Transverse colon (tissue), 4 donors: ENCODE measurements at regions not wholly inside any gene's neighbourhood (a gene's known extent, or its start where the extent isn't known, plus 50 kb on each side); places are given as distances from the start of the nearest gene placed in this dataset.
"Not testable (repeated sequence)": the region's sequence is repeated elsewhere in the genome, so short reads cannot be mapped to it uniquely, and the experiment has no call there.

Source experiments
- DNase-seq: peaks from one replicate; pipeline ENCODE4 v3.0.0-alpha.2; 2019
- H3K27ac ChIP-seq, 4 donors: fragments of 200-600 bp; sonication (generic); 2 replicates each; pipeline ENCODE4 v1.5.1; 2016 to 2018; ENCODE audit warnings: inconsistent platforms in 4 of 4
- H3K27me3 ChIP-seq: fragments of 200-600 bp; sonication (generic); 2 replicates; pipeline ENCODE4 v1.5.1; 2017; ENCODE audit warnings: inconsistent platforms
- H3K36me3 ChIP-seq, 4 donors: fragments of 200-600 bp; sonication (generic); 2 replicates each; pipeline ENCODE4 v1.5.1; 2017 to 2019; ENCODE audit warnings: inconsistent platforms in 4 of 4
- H3K4me1 ChIP-seq, 4 donors: fragments of 200-600 bp; sonication (generic); 2 replicates each; pipeline ENCODE4 v1.5.1; 2017 to 2020; ENCODE audit warnings: inconsistent platforms in 4 of 4
- H3K4me3 ChIP-seq, 4 donors: fragments of 200-600 bp; sonication (generic); 1 replicate in 1 of 4; 2 replicates in 3 of 4; pipeline versions ENCODE4 v1.5.1 to v1.6.1; 2017 to 2019; ENCODE audit warnings: inconsistent platforms in 4 of 4
- H3K9me3 ChIP-seq, 2 donors: fragments of 200-600 bp; sonication (generic); 2 replicates each; pipeline ENCODE4 v1.5.1; 2017 to 2019; ENCODE audit warnings: inconsistent platforms in 2 of 2
- EP300 ChIP-seq: sonication (generic); formaldehyde crosslinking; IDR thresholded peaks from one replicate; pipeline ENCODE4 v1.6.1; 2017; ENCODE audit warnings: antibody characterized with exemption, low read depth
- POLR2A ChIP-seq: fragments of 450-650 bp; IDR thresholded peaks from one replicate; pipeline ENCODE4 v1.6.1; 2016; ENCODE audit warnings: antibody characterized with exemption, mild to moderate bottlenecking, moderate library complexity
- POLR2AphosphoS5 ChIP-seq, 3 donors: sonication (generic); formaldehyde crosslinking; IDR thresholded peaks; one replicate each; pipeline ENCODE4 v1.6.1; 2016; ENCODE audit warnings: antibody characterized with exemption in 3 of 3
- whole genome bisulfite sequencing, 2 donors: methylation state at CpG; one replicate each; pipeline ENCODE4 v1.1.5; 2018; ENCODE audit warnings: low coverage in 1 of 2; 5-methylcytosine and 5-hydroxymethylcytosine counted together
- in situ Hi-C, 4 donors: fragments of 200-750 bp; cut with MboI; loops; one replicate each; pipeline versions ENCODE4 v1.15.0 to v1.15.1; 2017; ENCODE audit warnings: low sequenced_read_pairs in 3 of 4, low pct_ligation_motif_present in 1 of 4, low pct_unique_long_range_greater_than_20kb in 1 of 4
- intact Hi-C: fragments of 100-400 bp; cut with DNase I; formaldehyde crosslinking; loops from one replicate; pipeline ENCODE4 v1.15.1; 2023; ENCODE audit warnings: low total_unique reads
- TF ChIP-seq, protein P1 (sequence below), 5 experiments: fragments of 200-600 bp in 3 of 5; fragments of 450-650 bp in 2 of 5; sonication (generic) in 3 of 5; IDR thresholded peaks; 1 replicate in 2 of 5; 2 replicates in 3 of 5; pipeline ENCODE4 v1.5.1; 2016 to 2017; ENCODE audit warnings: antibody characterized with exemption in 5 of 5, inconsistent platforms in 3 of 5, mild to moderate bottlenecking in 2 of 5, moderate library complexity in 1 of 5

DNA sequence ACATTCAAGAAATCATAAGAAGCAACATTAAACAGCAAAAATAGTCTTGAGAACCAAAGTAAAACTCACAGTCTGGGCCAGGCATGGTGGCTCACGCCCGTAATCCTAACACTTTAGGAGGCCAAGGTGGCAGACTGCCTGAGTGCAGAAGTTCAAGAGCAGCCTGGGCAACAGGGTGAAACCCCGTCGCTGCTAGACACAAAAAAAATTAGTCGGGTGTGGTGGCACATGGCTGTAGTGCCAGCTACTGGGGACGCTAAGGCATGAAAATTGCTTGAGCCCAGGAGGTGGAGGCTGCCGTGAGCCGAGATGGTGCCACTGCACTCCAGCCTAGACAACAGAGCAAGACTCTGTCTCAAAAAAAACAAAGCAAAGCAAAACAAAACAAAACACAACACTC lies 117.7 kb upstream of the GOLGA6L6 start:
- no peak overlapping the region for H3K27ac ChIP-seq
- no peak for DNase-seq
- TF ChIP-seq POLR2AphosphoS5 (IDR thresholded peaks at IDR 0.05) (no peak), POLR2A (no peak), EP300 (no peak)
- TF ChIP-seq, protein P1, sequence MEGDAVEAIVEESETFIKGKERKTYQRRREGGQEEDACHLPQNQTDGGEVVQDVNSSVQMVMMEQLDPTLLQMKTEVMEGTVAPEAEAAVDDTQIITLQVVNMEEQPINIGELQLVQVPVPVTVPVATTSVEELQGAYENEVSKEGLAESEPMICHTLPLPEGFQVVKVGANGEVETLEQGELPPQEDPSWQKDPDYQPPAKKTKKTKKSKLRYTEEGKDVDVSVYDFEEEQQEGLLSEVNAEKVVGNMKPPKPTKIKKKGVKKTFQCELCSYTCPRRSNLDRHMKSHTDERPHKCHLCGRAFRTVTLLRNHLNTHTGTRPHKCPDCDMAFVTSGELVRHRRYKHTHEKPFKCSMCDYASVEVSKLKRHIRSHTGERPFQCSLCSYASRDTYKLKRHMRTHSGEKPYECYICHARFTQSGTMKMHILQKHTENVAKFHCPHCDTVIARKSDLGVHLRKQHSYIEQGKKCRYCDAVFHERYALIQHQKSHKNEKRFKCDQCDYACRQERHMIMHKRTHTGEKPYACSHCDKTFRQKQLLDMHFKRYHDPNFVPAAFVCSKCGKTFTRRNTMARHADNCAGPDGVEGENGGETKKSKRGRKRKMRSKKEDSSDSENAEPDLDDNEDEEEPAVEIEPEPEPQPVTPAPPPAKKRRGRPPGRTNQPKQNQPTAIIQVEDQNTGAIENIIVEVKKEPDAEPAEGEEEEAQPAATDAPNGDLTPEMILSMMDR (IDR thresholded peaks at IDR 0.05): no peak
- H3K9me3 ChIP-seq: peaks cover 0 to 3% of the 10 kb centered on the region in 2 donors
- WGBS, 2 donors: 74 to 77% methylated on average over 8 of the region's 8 CpGs
- intact Hi-C loops (no loop called here), in situ Hi-C loops (no loop called here)
- no peak overlapping the region for H3K4me3 ChIP-seq
- H3K36me3 ChIP-seq: no peaks in the 10 kb centered on the region
- no peaks in the 10 kb centered on the region for H3K4me1 ChIP-seq
- H3K27me3 ChIP-seq: no peaks in the 10 kb centered on the region

DNA sequence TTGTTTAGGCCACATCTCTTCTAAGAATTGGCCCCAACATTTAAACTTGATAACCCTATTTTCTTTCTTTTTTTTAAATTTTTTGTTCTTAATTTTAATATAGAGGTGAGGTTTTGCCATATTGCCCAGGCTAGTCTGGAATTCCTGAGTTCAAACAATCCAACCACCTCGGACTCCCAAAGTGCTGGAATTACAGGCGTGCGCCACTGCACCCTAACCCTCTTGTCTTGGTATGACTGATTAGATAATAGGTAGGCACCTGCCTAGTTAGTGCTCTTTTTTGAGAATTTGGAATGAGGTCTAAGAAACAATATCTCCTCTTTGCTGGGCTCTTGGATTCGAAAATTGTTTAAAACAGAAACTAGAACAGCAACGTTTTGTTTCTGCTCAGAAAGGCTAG lies 116.4 kb upstream of the GOLGA6L6 start:
- Histone ChIP-seq H3K27ac (no peak overlapping the region), H3K9me3 (peaks cover 0 to 3% of the 10 kb centered on the region in 2 donors), H3K4me1 (no peaks in the 10 kb centered on the region), H3K27me3 (no peaks in the 10 kb centered on the region), H3K36me3 (no peaks in the 10 kb centered on the region), H3K4me3 (no peak overlapping the region)
- intact Hi-C loops: no loop called here
- in situ Hi-C loops: no loop called here
- no peak for DNase-seq
- TF ChIP-seq EP300: no peak
- no peak for TF ChIP-seq POLR2A
- TF ChIP-seq POLR2AphosphoS5 (IDR thresholded peaks at IDR 0.05): no peak
- TF ChIP-seq, protein P1 (IDR thresholded peaks at IDR 0.05): no peak
- WGBS, 2 donors: 45 to 62% methylated on average over 5 of the region's 5 CpGs

DNA sequence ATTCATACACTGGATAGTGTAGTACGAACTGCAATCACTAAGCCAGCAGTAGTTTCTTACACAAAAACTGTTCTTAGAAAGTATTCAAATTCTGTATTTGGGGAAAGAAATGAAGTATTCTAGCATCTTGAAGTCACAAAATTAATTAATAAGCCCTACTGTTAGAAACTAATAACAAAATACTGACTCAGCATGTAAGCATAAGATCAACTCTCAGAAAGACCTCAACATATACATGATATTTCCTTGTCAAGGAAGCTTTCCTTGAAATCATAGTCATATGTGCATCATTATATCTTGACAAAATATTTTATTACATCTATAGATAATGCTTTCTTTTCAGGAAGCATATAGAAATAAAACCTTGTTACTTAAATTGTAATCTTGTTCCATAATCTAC lies 115.5 kb upstream of the GOLGA6L6 start:
- Histone ChIP-seq H3K36me3 (no peaks in the 10 kb centered on the region), H3K9me3 (peaks cover 0 to 3% of the 10 kb centered on the region in 2 donors), H3K4me3 (no peak overlapping the region), H3K27me3 (no peaks in the 10 kb centered on the region), H3K4me1 (no peaks in the 10 kb centered on the region), H3K27ac (no peak overlapping the region)
- 91 to 96% methylated on average over 1 of the region's 1 CpG for WGBS, 2 donors
- TF ChIP-seq EP300 (no peak), POLR2AphosphoS5 (IDR thresholded peaks at IDR 0.05) (no peak)
- in situ Hi-C loops: no loop called here
- intact Hi-C loops: no loop called here
- no peak for DNase-seq

DNA sequence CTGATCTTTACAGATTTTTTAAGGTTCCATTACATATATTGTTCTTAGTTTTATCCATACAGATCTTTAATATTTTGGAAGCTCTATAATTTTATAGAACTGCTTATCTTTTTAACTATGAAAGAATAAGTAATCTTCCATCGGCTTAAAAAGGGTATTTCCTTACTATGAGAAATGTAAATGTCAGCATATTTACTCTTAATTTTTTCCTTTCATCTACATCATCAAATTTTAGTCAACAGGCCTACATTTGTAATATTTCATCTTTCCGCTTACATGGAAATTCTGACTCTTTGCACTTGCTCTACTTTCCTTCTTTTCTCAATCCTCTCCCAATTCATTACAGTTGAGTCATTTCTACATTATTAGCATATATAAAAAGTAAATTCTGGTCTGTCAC lies 111.3 kb upstream of the GOLGA6L6 start:
- Histone ChIP-seq H3K4me1 (no peaks in the 10 kb centered on the region), H3K9me3 (peaks cover 0 to 3% of the 10 kb centered on the region in 2 donors), H3K27me3 (no peaks in the 10 kb centered on the region), H3K4me3 (no peak overlapping the region), H3K36me3 (no peaks in the 10 kb centered on the region), H3K27ac (no peak overlapping the region)
- intact Hi-C loops: no loop called here
- DNase-seq: no peak
- 85% methylated on average over 2 of the region's 2 CpGs for WGBS, 2 donors
- in situ Hi-C loops: no loop called here
- TF ChIP-seq POLR2A (no peak), EP300 (no peak), POLR2AphosphoS5 (IDR thresholded peaks at IDR 0.05) (no peak)
- TF ChIP-seq, protein P1 (IDR thresholded peaks at IDR 0.05): no peak

DNA sequence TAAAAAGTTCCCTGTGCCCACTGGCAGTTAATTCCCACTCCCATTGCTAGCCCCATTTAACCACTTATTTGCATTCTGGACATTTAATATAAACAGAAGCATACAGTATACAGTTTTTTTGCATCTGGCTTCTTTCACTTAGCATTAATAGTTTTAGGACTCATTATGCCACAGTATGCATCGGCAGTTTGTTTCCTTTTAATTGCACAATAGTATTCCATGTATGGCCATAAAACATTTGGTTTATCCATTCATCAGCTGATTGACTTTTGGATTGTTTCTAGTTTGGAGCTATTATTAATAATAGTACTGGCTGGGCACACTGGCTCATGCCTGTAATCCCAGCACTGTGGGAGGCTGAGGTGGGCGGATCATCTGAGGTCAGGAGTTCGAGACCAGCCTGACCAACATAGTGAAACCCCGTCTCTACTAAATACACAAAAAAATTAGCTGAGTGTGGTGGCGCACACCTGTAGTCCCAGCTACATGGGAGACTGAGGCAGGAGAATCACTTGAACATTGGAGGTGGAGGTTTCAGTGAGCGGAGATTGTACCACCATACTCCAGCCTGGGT lies 106.9 kb upstream of the GOLGA6L6 start:
- H3K9me3 ChIP-seq, H3K36me3 ChIP-seq, H3K27ac ChIP-seq, intact Hi-C loops, H3K27me3 ChIP-seq, DNase-seq, H3K4me3 ChIP-seq, H3K4me1 ChIP-seq, in situ Hi-C loops: not testable (repeated sequence)
- WGBS, 2 donors: 69 to 77% methylated on average over 6 of the region's 6 CpGs
